GM23338 (cell line): ENCODE measurements at regions not wholly inside any gene's neighbourhood (a gene's known extent, or its start where the extent isn't known, plus 50 kb on each side); places are given as distances from the start of the nearest gene placed in this dataset.

Experiments used
- EZH2 ChIP-seq: fragments of 200-600 bp; sonication (generic); IDR thresholded peaks from one replicate; pipeline ENCODE4 v1.8.0; 2017; ENCODE audit warnings: antibody characterized with exemption, mild to moderate bottlenecking, low read depth; ENCODE audit not compliant: unreplicated experiment
- EZH2phosphoT487 ChIP-seq: fragments of 200-600 bp; sonication (generic); IDR thresholded peaks from one replicate; pipeline ENCODE4 v1.8.1; 2018; ENCODE audit warnings: antibody characterized with exemption; ENCODE audit not compliant: unreplicated experiment
- JUNB ChIP-seq: IDR thresholded peaks from one replicate; pipeline ENCODE4 v1.6.1; 2016; ENCODE audit warnings: antibody characterized with exemption; ENCODE audit not compliant: unreplicated experiment
- TF ChIP-seq, protein P1 (sequence below), 2 experiments: fragments of 200-600 bp in 1 of 2; sonication (generic) in 1 of 2; conservative IDR thresholded peaks; 2 replicates each; pipeline versions ENCODE4 v1.5.1 to v1.6.1; 2016 to 2017; ENCODE audit warnings: antibody characterized with exemption in 2 of 2, low read depth in 2 of 2, mild to moderate bottlenecking in 2 of 2, moderate library complexity in 1 of 2

DNA sequence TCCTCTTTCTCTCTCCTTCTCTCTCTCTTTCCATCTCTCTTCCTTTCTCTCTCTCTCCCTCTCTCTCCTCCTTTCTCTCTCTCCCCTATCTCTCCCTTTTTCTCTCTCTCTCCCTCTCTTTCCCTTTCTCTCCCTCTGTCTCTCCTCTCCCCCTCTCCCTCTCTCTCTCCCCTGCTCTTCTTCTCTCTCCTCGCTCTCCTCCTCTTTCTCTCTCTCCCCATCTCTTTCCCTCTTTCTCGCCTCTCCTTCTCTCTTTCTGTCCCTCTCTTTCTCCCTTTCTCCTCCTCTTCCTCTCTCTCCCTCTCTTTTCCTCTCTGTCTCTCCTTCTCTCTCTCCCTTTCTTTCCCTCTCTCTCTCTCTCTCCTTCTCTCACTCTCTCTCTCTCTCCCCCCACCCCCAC is 196.6 kb downstream of the UQCRFS1 start:
- TF ChIP-seq, protein P1, sequence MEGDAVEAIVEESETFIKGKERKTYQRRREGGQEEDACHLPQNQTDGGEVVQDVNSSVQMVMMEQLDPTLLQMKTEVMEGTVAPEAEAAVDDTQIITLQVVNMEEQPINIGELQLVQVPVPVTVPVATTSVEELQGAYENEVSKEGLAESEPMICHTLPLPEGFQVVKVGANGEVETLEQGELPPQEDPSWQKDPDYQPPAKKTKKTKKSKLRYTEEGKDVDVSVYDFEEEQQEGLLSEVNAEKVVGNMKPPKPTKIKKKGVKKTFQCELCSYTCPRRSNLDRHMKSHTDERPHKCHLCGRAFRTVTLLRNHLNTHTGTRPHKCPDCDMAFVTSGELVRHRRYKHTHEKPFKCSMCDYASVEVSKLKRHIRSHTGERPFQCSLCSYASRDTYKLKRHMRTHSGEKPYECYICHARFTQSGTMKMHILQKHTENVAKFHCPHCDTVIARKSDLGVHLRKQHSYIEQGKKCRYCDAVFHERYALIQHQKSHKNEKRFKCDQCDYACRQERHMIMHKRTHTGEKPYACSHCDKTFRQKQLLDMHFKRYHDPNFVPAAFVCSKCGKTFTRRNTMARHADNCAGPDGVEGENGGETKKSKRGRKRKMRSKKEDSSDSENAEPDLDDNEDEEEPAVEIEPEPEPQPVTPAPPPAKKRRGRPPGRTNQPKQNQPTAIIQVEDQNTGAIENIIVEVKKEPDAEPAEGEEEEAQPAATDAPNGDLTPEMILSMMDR (conservative IDR thresholded peaks at IDR 0.05; ENCODE audit: low read depth in 2 of 2): no peak
- TF ChIP-seq JUNB: no peak
- TF ChIP-seq EZH2phosphoT487: no peak
- TF ChIP-seq EZH2: no peak
